GM04504 (cell line): ENCODE measurements at regions not wholly inside any gene's neighbourhood (a gene's known extent, or its start where the extent isn't known, plus 50 kb on each side); places are given as distances from the start of the nearest gene placed in this dataset.

Experiments
- DNase-seq: peaks from one replicate; pipeline ENCODE4 v3.0.0-alpha.2; 2012; ENCODE audit warnings: low read depth

DNA sequence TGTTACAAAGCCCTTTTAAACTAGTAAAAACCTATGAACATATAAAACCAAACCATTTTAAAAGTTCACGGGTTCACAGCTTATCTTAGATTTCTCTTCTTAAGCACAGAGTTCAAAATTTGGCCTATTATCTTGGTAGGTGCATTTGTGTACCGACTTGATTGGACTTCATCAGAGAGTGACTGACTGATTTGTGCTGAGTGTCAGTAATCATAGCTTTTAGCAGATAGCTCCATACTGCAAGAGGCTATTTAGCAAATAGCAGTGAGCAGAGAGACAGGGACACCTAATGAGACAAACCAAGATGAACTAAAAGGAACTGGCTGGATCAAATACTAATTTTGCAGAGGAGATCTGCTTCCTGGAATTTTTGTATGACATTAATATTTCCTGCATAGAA lies 274.5 kb downstream of the PRR16 start:
- DNase-seq, result no peak

DNA sequence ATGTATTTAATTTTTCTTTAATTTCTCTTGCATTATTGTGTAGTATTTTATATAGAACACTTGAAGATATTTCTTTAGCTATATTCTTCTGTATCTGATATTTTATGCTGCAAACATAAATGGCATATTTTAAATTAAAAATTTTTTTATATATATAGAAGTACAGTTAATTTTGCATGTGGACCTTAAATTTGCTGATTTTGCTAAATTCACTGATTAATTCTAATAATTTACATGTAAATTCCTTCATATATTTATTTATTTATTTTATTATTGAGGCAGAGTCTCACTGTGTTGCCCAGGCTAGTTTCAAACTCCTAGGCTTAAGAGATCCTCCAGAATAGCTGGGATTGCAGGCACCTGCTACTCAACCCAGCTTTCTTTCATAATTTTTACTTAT lies 276.9 kb downstream of the PRR16 start:
- DNase-seq, result no peak

DNA sequence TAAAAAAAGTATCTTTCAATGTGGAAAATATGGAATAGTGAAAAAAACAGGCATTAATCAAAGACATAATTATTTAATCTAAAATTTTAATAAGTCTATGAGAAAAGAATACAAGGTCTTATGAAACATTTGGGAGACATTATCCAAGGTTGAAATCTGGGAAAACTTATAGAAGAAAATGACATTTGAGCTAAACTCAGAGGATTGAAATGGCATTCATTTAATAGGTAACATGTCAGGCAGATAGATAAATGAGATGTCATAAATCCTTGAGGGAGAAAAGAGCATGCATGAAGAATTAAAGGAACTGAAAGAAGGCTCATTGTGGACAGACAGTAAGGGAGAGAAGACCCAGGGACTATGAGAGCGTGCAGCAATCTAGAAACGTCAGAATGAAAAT lies 284.4 kb downstream of the PRR16 start:
- DNase-seq, result no peak

DNA sequence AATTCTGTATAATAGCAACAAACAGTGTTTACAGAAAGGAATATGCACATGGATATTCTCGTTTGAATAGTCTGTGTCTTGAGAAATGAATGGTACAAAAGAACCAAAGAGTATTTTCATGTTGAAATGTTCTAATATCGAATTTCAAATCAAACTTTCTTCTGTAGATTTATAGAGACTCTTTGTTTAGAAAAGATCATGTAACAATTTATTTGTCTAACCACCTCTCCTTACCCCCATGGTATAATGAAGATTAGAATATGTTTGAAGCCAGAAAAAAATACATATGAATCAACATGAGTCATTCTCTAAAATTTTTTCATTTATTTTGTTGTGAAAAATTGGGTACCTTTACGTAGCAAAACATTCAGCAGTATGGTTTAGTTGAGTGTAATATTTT lies 285.6 kb downstream of the PRR16 start:
- DNase-seq, result no peak

DNA sequence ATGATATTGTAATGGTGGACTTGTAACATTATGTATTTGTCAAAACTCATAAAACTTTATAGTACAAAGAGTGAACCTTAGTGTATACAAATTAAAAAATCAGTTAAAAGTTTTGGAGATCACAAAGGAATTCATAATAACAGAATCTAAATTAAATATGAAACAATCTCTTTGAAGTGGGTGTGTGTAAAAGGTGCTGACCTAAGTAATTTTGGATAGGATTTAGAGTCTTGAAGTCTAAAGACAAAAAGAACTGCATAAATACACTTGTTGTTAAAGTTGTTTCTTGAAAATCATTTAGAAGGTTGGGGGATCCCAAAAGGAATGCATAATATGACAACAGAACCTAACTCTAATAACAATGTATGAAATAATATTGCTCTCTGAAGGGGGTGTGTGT lies 295.5 kb downstream of the PRR16 start:
- no peak for DNase-seq

DNA sequence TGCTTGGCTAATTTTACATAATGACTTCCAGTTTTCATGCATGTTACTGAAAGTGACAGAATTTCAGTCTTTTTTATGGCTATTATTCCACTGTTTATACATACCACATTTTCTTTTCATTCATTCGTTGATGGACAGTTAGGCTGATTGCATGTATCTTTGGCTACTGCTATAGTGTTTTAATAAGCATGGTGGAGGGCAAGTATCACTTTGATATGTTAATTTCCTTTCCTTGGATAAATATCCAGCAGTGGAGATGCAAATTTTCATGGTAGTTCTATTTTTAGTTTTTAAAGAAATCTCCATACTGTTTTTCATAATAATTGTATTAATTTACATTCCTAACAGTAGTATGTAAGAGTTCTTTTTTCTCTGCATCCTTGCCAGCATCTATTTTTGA lies 297.9 kb downstream of the PRR16 start:
- no peak for DNase-seq

DNA sequence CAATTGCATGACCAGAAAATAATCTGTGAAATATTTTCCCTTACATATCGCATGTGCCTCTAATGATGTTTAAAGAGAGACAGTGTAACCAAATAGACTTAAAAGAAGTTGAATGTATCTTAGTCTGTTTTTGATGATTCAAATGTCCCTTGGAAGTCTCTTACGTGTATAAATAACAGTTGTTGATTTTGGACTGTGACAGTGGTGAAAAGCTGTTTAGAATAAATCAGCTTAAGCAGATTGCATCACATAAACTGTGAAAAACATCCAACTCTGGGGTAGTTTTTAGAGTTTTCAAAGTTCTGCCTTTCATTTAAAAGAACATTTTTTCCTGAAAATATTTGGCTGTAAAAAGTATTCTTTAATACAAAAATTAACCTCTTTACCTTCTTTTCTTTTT lies 301.1 kb downstream of the PRR16 start:
- DNase-seq, result no peak

DNA sequence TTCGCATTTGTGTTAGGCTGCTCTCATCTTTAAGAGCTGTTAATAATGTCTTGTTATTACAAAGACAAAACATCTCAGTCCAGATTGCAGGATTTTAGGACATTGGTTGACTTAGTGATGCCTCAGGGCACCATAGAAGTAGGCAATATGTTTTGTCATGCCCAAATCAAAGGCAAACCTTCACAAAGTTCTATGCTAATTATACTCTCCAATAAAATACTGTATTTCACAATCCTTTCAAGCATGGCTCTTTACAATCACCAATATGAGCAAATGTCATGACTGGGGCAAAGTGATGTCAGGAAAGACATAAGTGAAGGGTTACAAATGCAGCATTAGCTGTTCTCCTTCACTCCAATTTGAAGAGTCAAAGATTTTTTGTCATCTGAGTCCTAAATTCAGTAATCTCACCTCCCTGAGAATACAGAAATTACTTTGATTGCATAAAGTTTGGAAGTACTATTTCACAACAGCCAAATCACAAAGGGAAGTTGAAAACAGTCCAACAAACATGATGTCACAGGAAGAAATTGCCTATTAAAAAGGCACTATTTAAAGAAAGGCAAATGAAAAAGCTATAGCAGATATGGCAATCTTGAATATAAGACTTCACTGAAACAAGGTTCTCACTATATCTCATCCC lies 303.2 kb downstream of the PRR16 start:
- DNase-seq, result peak; percentile 65

DNA sequence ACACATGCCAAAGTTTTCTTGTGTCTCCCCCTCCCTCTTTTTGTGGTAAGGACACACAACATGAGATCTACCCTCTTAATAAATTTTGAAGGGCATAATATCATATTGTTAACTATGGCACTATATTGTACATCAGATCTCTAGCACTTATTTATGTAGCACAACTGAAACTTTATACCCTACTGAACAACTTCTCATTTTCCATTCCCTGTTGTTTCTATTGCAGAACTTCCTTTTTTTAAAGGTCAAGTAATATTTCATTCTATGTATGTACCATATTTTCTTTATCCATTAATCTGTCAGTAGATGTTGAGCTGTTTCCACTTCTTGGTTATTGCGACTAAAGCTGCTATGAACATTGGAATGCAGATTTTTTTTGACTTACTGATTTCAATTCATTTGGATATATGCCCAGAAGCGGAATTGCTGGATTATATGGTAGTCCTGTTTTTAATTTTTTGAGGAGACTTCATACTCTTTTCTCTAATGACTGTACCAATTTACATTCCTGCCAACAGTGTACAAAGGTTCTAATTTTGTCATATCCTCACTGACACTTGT lies 305.3 kb downstream of the PRR16 start:
- DNase-seq, result peak; percentile 80

DNA sequence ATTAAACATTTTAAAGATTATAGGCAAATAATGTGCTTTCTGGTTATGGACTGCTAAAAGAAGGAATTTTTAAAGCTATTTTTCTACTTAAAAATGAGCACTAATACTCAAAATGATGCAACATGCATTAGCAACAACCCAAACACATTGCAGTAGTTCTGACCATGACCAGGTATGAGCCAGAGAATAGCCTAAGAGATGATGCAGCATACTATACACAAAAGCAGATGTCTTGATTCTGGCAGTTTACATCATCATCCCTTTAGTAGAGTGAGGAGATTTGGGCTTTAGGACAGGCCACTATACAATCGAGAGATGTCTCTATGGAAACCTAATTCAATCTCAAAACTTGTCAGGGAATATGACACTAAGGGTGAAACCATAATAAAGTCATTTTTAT lies 307.1 kb downstream of the PRR16 start:
- no peak for DNase-seq

DNA sequence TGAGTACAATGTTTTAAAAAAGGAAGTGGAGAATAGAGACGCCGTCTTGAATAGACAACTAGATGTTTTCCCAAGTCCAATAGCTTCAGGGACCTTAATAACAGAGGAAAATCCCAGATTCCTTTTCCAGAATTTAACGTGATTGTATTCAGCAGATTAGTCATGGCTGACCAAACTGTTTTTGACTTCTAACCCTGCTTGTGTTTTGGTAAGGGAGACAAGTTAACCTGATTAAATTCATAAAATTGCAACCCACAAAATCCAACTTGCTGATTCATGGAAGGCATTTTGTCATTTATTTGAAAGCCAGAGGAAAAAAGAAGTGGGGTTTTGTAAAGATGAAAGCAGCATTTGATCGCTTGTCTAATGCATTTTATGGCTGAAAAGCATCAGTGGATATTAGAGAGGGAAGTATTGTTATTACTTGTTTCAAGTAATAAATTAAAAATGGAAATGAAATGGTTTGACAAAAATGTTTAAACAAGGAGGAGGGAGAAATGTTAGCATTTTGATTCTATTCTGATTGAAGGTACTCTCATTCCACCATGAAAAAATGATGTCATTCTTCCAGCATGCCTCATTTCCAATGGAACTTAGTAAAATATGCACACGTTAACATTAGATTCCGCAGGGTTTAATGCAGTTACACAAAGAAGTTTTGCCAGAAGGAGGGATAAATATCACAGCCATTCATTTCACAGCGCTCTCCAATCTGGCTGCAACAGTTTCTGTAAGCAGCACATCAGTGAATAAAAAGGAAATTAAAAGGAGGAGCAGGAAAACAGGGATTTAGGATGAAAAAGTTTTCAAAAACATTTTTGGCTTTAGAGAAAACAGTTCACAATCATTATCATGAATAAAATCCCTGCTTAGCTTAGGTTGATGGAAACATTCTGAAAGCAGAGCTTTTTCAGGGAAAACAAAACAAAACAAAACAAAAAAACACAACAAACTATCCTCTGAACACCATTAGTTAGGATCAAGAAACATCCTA lies 314.7 kb downstream of the PRR16 start:
- DNase-seq, result peak; percentile 52

DNA sequence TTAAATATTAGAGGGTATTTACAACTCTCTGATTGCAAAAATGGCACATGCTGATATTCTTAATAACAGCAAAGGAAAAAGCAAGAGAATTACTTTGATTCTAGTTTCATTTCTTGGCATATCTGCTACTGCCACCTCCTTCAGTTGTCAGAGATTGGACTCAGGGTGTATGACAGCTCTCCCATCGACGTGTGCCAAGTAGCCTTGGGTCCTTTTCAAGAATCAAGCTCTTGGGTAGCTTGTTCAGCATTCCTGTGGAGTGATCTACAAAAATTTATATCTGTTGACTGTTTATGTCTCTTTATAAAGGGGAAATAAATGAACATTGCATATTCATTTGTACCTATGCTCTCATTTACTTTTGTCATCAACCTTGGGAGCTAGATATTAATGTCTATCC lies 315.6 kb downstream of the PRR16 start:
- peak; percentile 51 for DNase-seq

DNA sequence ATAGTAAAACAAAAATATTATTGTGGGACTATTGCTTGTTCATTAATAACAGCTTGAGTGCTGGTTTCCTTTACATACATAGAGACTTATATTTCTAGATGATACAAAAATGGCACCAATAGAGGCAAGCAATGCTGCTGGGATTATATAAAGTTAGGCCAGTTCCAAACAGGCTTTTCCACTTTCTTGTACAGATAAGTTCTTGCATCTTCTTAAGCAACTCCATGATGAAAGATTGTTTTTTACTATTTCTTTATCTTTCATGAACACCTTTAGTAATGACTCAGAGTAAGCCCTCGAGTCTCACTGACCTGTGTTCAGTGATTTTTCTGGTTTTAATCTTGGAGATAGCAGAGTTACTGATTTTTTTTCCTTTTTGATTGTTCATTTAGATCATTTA lies 324.4 kb downstream of the PRR16 start:
- DNase-seq, result no peak

DNA sequence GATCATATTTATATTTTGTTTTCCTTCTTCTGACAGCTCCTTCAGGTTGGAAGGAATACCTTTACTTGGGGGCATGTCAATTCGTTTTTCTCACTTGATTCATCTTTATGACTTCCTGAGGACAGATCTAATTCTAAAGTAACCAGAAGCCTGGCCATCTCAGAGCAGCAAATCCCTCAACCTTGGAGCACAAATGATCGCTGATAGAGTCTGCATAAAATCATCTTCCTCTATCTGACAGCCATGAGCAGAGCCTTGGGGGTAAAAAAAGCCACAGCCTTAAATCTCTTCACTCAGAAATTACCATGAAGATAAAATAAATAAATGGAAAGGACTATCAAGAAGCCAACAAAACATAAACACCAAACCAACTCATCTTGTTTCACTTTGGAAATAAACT lies 325.8 kb downstream of the PRR16 start:
- no peak for DNase-seq

DNA sequence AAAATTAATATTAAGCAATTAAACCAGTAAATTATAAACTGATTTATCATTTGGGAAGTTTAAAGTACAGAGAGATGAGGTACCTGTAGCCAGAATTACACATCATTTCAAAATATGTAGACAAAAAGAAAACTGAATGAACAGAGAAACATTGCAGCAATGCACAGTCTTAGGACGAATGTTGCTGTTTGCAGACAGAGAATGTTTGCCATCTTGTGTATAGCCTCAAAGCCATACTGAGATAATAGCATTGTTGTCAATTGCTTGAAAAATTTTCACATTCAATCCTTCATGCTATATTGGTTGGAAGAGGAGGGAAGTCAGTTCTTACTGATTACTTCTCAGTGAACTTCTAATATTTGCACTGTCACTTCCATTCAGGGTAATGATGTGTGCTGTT lies 326.2 kb downstream of the PRR16 start:
- DNase-seq, result no peak

DNA sequence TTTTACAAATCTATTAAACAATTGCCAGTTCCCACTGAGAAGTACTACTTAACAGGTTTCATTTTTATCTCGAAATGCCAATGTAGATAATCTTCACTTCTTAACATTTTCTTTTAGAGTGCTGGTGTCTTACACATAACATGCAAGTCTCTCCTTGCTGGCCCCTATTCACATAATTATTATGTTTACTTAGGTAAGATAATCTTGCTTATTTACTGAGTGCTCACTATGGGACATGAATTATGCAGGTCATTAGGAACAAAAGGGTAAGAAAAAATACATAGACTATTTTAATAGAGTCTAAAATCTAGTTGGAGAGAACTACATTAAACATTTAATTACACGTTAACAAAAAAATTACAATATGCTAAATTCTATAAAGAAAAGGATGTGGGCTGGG lies 328.4 kb downstream of the PRR16 start:
- DNase-seq, result no peak

DNA sequence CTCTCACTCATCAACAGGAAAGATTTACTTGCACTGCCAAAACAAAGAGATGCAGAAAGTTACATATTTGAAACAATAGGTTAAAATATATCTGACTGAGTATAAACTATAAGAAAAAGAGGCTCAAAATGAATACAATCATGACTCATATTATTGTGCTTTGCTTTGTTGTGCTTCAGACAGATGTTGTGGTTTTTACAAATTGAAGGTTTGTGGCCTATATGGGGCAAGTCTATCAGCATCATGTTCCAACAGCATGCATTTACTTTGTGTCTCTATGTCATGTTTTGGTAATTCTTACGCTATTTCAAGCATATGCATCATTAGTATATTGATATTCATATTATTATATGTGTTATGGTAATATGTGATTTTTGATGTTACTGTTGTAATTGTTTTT lies 330.0 kb downstream of the PRR16 start:
- DNase-seq, result no peak

DNA sequence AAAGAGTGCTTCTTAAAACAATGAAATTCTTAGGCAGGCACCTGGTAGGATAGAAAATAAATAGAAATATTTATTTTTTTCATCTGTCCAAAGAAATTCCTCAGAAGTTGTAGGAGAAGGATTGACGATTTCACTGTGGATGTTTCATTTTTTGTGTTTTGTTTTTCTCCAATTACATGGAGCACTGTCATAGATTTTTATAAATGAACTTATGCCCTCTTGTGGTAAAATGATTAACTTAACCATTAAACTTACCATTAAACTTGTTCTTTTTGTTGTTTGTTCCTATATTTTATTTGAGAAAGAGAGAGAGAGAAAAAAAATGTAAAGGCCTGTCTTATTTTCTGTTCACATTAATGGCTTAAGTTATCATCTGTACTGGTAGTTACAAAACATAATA lies 339.2 kb downstream of the PRR16 start:
- no peak for DNase-seq

DNA sequence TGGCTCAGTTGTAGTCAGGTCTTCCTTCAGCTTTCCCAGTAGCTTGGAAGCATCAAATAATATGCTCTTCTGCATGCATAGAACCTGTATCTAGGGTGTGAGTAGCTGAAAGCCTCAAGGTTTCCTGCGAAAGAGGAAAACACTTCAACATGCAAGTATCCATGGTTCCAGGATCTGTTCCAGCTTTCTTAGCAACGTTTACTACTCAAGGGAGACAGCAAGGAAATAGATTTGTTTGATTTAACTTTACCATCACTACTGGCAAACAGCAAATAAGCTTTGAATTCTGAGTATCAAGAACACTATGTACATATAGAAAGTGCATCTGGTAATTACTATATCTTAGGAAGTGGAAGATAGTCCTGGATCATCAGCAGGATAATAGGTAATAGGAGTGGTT lies 341.0 kb downstream of the PRR16 start:
- no peak for DNase-seq

DNA sequence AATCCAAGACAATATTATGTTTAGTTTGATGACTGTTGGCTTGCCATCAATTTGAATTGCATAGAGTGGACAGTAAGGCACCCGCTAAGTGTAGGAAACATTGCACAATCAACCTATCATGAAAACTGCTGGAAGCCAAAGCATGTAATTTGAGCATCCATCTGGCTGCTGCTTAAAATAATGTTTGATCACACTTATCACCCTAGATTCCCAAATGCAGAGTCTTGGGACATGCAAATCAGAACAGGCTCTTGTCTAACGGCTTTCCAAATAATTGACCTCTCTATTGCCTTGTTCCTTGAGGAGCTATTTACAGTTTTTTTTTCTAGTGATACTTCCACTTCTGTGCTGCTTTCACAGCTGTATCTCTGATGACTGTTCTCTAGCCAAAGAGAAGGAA lies 342.1 kb downstream of the PRR16 start:
- DNase-seq, result no peak

DNA sequence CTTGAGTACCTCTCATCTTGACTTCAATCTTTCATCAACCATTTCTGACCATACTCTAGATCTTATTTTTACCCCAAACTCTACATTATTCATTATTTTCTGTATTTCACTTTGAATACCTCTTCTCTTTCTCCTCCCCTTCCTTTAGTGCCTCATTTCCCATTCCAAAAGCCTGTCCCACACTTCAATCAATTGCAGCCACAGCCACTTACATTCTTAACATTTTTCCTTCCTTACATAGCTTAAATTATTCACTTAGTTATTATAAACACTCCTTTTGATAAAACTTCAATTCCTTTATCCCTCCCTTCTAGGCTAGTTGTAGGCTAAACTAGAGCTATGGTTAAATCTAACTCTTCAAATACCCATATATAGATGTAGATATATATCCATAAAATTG lies 344.0 kb downstream of the PRR16 start:
- DNase-seq, result no peak

DNA sequence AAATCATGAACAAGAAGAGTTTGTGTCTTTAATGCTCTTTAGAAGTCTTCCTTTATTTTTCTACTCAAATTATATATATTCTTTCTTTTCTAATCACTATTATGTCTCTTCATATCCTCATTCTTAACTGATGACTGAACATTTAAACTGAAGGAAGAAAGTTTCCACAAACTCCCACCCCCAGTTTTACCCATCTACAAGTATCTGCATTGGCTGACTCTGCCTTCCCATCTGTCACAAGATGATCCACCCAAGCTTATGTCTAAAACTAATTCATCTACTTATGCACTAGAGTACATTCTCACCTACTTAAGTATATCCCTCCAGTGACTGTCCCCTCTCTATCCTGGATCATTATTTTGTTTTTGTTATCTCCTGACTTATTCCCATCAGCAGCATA lies 344.5 kb downstream of the PRR16 start:
- DNase-seq, result no peak

DNA sequence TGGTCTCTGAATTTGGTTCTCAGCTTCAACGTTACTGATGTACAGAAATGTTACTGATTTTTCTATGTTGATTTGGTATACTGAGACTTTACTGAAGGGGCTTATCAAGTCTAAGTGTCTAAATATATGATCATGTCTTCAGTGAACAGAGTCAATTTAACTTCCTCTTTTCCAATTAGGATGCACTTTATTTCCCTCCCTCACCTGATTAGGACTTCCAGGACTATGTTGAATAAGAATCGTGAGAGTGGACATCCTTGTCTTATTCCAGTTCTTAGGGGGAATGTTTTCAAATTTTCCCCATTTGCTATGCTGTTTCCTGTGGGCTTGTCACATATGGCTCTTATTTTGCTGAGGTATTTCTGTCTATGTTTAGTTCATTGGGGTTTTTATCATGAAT lies 349.5 kb downstream of the PRR16 start:
- DNase-seq, result no peak
